Tibial nerve (tissue), 3 donors: ENCODE measurements at regions not wholly inside any gene's neighbourhood (a gene's known extent, or its start where the extent isn't known, plus 50 kb on each side); places are given as distances from the start of the nearest gene placed in this dataset.

ENCODE experiments used
- CTCF ChIP-seq, 5 experiments: fragments of 200-600 bp in 3 of 5; fragments of 450-650 bp in 2 of 5; sonication (generic) in 3 of 5; IDR thresholded peaks; one replicate each; pipeline ENCODE4 v1.5.1; 2016 to 2019; ENCODE audit warnings: antibody characterized with exemption in 5 of 5, mild to moderate bottlenecking in 3 of 5, moderate library complexity in 2 of 5
- POLR2A ChIP-seq, 2 donors: fragments of 450-650 bp; IDR thresholded peaks; one replicate each; pipeline ENCODE4 v1.6.1; 2017; ENCODE audit warnings: antibody characterized with exemption in 2 of 2, mild to moderate bottlenecking in 2 of 2, moderate library complexity in 2 of 2

GRCh38 chr10:90674928-90675327 is 182.9 kb downstream of the HTR7 start:
- TF ChIP-seq CTCF (IDR thresholded peaks at IDR 0.05) (no peak), POLR2A (IDR thresholded peaks at IDR 0.05) (no peak)
